Hepatocyte (in vitro differentiated cells): ENCODE measurements at regions not wholly inside any gene's neighbourhood (a gene's known extent, or its start where the extent isn't known, plus 50 kb on each side); places are given as distances from the start of the nearest gene placed in this dataset.

Experiments used
- EZH2 ChIP-seq: fragments of 200-600 bp; sonication (generic); IDR thresholded peaks from 2 replicates; pipeline ENCODE4 v1.6.1; 2016; ENCODE audit warnings: antibody characterized with exemption, mild to moderate bottlenecking, borderline replicate concordance
- EZH2phosphoT487 ChIP-seq: fragments of 200-600 bp; sonication (generic); IDR thresholded peaks from one replicate; pipeline ENCODE4 v1.6.1; 2018; ENCODE audit warnings: antibody characterized with exemption, mild to moderate bottlenecking, low read depth, moderate library complexity; ENCODE audit not compliant: unreplicated experiment, severe bottlenecking
- TF ChIP-seq, protein P1 (sequence below): fragments of 200-600 bp; sonication (generic); IDR thresholded peaks from 2 replicates; pipeline ENCODE4 v1.5.1; 2016; ENCODE audit warnings: antibody characterized with exemption, mild to moderate bottlenecking; ENCODE audit not compliant: poor library complexity

DNA sequence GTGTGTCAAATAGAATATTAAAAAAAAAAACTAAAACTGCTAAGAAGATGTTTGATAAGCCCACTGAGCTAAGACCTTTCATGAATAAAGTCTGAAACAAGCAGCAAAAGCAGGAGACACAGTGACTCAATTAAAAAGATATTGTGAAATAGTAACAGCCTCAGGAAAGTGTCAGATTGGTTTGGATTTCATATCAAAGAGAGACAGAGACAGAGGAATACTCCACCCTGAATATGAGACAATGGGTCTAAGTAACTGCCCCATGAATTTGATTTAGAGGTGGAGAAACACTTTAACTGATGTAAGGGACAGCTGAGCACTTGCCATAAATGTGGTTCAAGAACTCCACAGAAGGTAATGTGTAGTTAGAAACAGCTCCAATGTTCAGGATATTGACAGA, 277.9 kb upstream of the FOXG1 start:
- TF ChIP-seq, protein P1, sequence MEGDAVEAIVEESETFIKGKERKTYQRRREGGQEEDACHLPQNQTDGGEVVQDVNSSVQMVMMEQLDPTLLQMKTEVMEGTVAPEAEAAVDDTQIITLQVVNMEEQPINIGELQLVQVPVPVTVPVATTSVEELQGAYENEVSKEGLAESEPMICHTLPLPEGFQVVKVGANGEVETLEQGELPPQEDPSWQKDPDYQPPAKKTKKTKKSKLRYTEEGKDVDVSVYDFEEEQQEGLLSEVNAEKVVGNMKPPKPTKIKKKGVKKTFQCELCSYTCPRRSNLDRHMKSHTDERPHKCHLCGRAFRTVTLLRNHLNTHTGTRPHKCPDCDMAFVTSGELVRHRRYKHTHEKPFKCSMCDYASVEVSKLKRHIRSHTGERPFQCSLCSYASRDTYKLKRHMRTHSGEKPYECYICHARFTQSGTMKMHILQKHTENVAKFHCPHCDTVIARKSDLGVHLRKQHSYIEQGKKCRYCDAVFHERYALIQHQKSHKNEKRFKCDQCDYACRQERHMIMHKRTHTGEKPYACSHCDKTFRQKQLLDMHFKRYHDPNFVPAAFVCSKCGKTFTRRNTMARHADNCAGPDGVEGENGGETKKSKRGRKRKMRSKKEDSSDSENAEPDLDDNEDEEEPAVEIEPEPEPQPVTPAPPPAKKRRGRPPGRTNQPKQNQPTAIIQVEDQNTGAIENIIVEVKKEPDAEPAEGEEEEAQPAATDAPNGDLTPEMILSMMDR = no peak
- TF ChIP-seq EZH2phosphoT487 = no peak
- no peak for TF ChIP-seq EZH2
